HCT116 (cell line): ENCODE measurements at regions not wholly inside any gene's neighbourhood (a gene's known extent, or its start where the extent isn't known, plus 50 kb on each side); places are given as distances from the start of the nearest gene placed in this dataset.

Experiments
- CEBPB ChIP-seq: IDR thresholded peaks from 2 replicates; pipeline ENCODE4 v1.6.1; 2012; ENCODE audit warnings: low read depth
- EGR1 ChIP-seq: IDR thresholded peaks from 2 replicates; pipeline ENCODE4 v1.6.1; 2012; ENCODE audit warnings: low read depth
- EZH2 ChIP-seq: fragments of 200-600 bp; sonication (generic); IDR thresholded peaks from 2 replicates; pipeline ENCODE4 v1.6.1; 2017; ENCODE audit warnings: antibody characterized with exemption, mixed run types
- EZH2phosphoT487 ChIP-seq: fragments of 200-600 bp; IDR thresholded peaks from 2 replicates; pipeline ENCODE4 v1.6.1; 2018; ENCODE audit warnings: antibody characterized with exemption, borderline replicate concordance
- FOSL1 ChIP-seq: IDR thresholded peaks from 2 replicates; pipeline ENCODE4 v1.6.1; 2012; ENCODE audit warnings: low read depth
- JUND ChIP-seq: IDR thresholded peaks from 2 replicates; pipeline ENCODE4 v1.6.1; 2012
- POLR2A ChIP-seq: IDR thresholded peaks from 2 replicates; pipeline ENCODE4 v1.7.0; 2011; ENCODE audit warnings: borderline replicate concordance; ENCODE audit not compliant: insufficient read depth, insufficient read length; ENCODE audit errors: extremely low read depth
- POLR2AphosphoS5 ChIP-seq: IDR thresholded peaks from 2 replicates; pipeline ENCODE4 v1.6.1; 2011; ENCODE audit warnings: mild to moderate bottlenecking, low read depth, low read length, moderate library complexity
- RAD21 ChIP-seq: IDR thresholded peaks from 2 replicates; pipeline ENCODE4 v1.6.1; 2012; ENCODE audit warnings: low read depth, mild to moderate bottlenecking
- REST ChIP-seq: IDR thresholded peaks from 2 replicates; pipeline ENCODE4 v1.6.1; 2012; ENCODE audit warnings: low read depth
- YY1 ChIP-seq: IDR thresholded peaks from 2 replicates; pipeline ENCODE4 v1.6.1; 2011; ENCODE audit warnings: low read length, low read depth, moderate library complexity, mild to moderate bottlenecking; ENCODE audit not compliant: insufficient replicate concordance; ENCODE audit errors: extremely low read depth
- ZNF274 ChIP-seq: fragments of 200-500 bp; sonication (Bioruptor generic); IDR thresholded peaks from 2 replicates; pipeline ENCODE4 v1.6.1; 2014; ENCODE audit warnings: mild to moderate bottlenecking, low read depth, low read length, inconsistent platforms
- TF ChIP-seq, protein P1 (sequence below), 3 experiments: fragments of 200-600 bp in 1 of 3; sonication (generic) in 1 of 3; IDR thresholded peaks in 2 of 3; conservative IDR thresholded peaks in 1 of 3; 2 replicates each; pipeline ENCODE4 v1.5.1; 2012 to 2017; ENCODE audit warnings: low read depth in 2 of 3, low read length in 2 of 3, antibody characterized with exemption in 1 of 3, borderline replicate concordance in 1 of 3, control low read depth in 1 of 3, mild to moderate bottlenecking in 1 of 3, mixed read lengths in 1 of 3, mixed run types in 1 of 3, moderate library complexity in 1 of 3; ENCODE audit not compliant: insufficient read depth in 1 of 3
- TF ChIP-seq, protein P2 (sequence below): IDR thresholded peaks from 2 replicates; pipeline ENCODE4 v1.6.1; 2012

- TF ChIP-seq POLR2AphosphoS5 (no peak), EGR1 (no peak), YY1 (no peak), POLR2A (no peak), EZH2 (no peak), EZH2phosphoT487 (no peak), FOSL1 (no peak), ZNF274 (no peak), REST (no peak), JUND (no peak), RAD21 (no peak), CEBPB (no peak)
- TF ChIP-seq, protein P1, sequence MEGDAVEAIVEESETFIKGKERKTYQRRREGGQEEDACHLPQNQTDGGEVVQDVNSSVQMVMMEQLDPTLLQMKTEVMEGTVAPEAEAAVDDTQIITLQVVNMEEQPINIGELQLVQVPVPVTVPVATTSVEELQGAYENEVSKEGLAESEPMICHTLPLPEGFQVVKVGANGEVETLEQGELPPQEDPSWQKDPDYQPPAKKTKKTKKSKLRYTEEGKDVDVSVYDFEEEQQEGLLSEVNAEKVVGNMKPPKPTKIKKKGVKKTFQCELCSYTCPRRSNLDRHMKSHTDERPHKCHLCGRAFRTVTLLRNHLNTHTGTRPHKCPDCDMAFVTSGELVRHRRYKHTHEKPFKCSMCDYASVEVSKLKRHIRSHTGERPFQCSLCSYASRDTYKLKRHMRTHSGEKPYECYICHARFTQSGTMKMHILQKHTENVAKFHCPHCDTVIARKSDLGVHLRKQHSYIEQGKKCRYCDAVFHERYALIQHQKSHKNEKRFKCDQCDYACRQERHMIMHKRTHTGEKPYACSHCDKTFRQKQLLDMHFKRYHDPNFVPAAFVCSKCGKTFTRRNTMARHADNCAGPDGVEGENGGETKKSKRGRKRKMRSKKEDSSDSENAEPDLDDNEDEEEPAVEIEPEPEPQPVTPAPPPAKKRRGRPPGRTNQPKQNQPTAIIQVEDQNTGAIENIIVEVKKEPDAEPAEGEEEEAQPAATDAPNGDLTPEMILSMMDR (IDR thresholded peaks at IDR 0.05 in 2 of 3, conservative IDR thresholded peaks at IDR 0.05 in 1 of 3; ENCODE audit: borderline replicate concordance in 1 of 3, insufficient read depth in 1 of 3, low read depth in 2 of 3, low read length in 2 of 3), result no peak
- TF ChIP-seq, protein P2, sequence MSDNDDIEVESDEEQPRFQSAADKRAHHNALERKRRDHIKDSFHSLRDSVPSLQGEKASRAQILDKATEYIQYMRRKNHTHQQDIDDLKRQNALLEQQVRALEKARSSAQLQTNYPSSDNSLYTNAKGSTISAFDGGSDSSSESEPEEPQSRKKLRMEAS, result no peak
These were observed 653.4 kb downstream of the NYAP2 start for GRCh38 chr2:226052772-226053416.
